Esophagus muscularis mucosa (tissue), 4 donors: ENCODE measurements at regions not wholly inside any gene's neighbourhood (a gene's known extent, or its start where the extent isn't known, plus 50 kb on each side); places are given as distances from the start of the nearest gene placed in this dataset.

Experiments used
- DNase-seq: peaks from one replicate; pipeline ENCODE4 v3.0.0-alpha.2; 2017; ENCODE audit errors: extremely low spot score
- H3K27ac ChIP-seq, 4 donors: fragments of 200-600 bp; sonication (generic); replicated peaks in 1 of 4; 1 replicate in 3 of 4; 2 replicates in 1 of 4; pipeline ENCODE4 v1.5.1; 2016 to 2019; ENCODE audit warnings: mild to moderate bottlenecking in 1 of 4
- H3K27me3 ChIP-seq, 4 donors: fragments of 200-600 bp; sonication (generic); one replicate each; pipeline versions ENCODE4 v1.5.1 to v1.6.0; 2016 to 2019
- H3K36me3 ChIP-seq, 4 donors: fragments of 200-600 bp; sonication (generic); one replicate each; pipeline ENCODE4 v1.5.1; 2016 to 2019
- H3K4me1 ChIP-seq, 4 donors: fragments of 200-600 bp; sonication (generic); one replicate each; pipeline ENCODE4 v1.5.1; 2016 to 2019
- H3K4me3 ChIP-seq, 4 donors: fragments of 200-600 bp; sonication (generic); 1 replicate in 2 of 4; 2 replicates in 2 of 4; pipeline ENCODE4 v1.5.1; 2016 to 2019; ENCODE audit warnings: mild to moderate bottlenecking in 4 of 4, moderate library complexity in 1 of 4
- H3K9me3 ChIP-seq, 4 donors: fragments of 200-600 bp; sonication (generic); 1 replicate in 3 of 4; 2 replicates in 1 of 4; pipeline ENCODE4 v1.5.1; 2016 to 2019
- CTCF ChIP-seq, 3 experiments: fragments of 200-600 bp in 2 of 3; fragments of 450-650 bp in 1 of 3; sonication (generic) in 2 of 3; IDR thresholded peaks; one replicate each; pipeline ENCODE4 v1.5.1; 2017 to 2019; ENCODE audit warnings: antibody characterized with exemption in 3 of 3, mild to moderate bottlenecking in 2 of 3, moderate library complexity in 1 of 3
- EP300 ChIP-seq: sonication (generic); formaldehyde crosslinking; IDR thresholded peaks from one replicate; pipeline ENCODE4 v1.6.1; 2017; ENCODE audit warnings: antibody characterized with exemption
- POLR2A ChIP-seq: fragments of 450-650 bp; IDR thresholded peaks from one replicate; pipeline ENCODE4 v1.6.1; 2017; ENCODE audit warnings: antibody characterized with exemption, moderate library complexity, mild to moderate bottlenecking, low read depth
- POLR2AphosphoS5 ChIP-seq, 2 donors: sonication (generic); formaldehyde crosslinking; IDR thresholded peaks; one replicate each; pipeline ENCODE4 v1.6.1; 2017; ENCODE audit warnings: antibody characterized with exemption in 2 of 2
- WGBS: methylation state at CpG from one replicate; pipeline ENCODE4 v1.1.5; 2018; 5-methylcytosine and 5-hydroxymethylcytosine counted together
- intact Hi-C: fragments of 100-400 bp; cut with DNase I; formaldehyde crosslinking; loops from one replicate; pipeline ENCODE4 v1.15.1; 2023

DNA sequence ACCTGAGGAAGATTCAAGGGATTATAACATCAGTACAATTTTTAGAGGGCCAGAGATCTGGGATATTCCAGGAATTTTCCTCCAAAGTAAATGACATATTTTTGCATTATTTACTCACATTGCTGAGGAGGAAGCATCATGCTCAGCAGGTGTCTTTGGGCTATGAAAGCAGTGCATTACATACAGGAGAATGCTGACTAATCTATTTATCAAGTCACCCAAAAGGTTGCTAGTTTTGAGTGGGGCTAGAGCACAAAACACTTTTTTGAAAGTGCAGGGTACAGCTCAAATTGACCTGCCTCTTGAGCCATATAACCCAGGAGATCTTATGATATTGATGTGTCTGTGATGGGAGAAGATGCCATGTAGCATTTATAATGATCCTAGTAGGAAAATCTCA, 603.1 kb downstream of the POM121L12 start:
- intact Hi-C loops, result no loop called here
- no peak overlapping the region for H3K4me3 ChIP-seq
- H3K9me3 ChIP-seq, result peaks cover 0 to 10% (median 4%) of the 10 kb centered on the region in 4 donors
- H3K36me3 ChIP-seq, result no peaks in the 10 kb centered on the region
- TF ChIP-seq CTCF (IDR thresholded peaks at IDR 0.05) (no peak), EP300 (no peak), POLR2AphosphoS5 (IDR thresholded peaks at IDR 0.05) (no peak), POLR2A (no peak)
- no peak for DNase-seq
- no peak overlapping the region for H3K27ac ChIP-seq
- no peaks in the 10 kb centered on the region for H3K4me1 ChIP-seq
- no peaks in the 10 kb centered on the region for H3K27me3 ChIP-seq

GRCh38 chr7:53641091-53641490, 605.7 kb downstream of the POM121L12 start:
- TF ChIP-seq CTCF (IDR thresholded peaks at IDR 0.05) (no peak), POLR2A (no peak), POLR2AphosphoS5 (IDR thresholded peaks at IDR 0.05) (no peak), EP300 (no peak)
- Histone ChIP-seq H3K27me3 (no peaks in the 10 kb centered on the region), H3K27ac (no peak overlapping the region), H3K36me3 (no peaks in the 10 kb centered on the region), H3K9me3 (peaks cover 0 to 9% (median 4%) of the 10 kb centered on the region in 4 donors), H3K4me3 (no peak overlapping the region), H3K4me1 (no peaks in the 10 kb centered on the region)
- DNase-seq, result no peak
- intact Hi-C loops, result no loop called here

GRCh38 chr7:53642361-53642760, 606.9 kb downstream of the POM121L12 start:
- no peaks in the 10 kb centered on the region for H3K4me1 ChIP-seq
- TF ChIP-seq EP300, result no peak
- TF ChIP-seq POLR2AphosphoS5 (IDR thresholded peaks at IDR 0.05), result no peak
- TF ChIP-seq CTCF (IDR thresholded peaks at IDR 0.05), result no peak
- TF ChIP-seq POLR2A, result no peak
- intact Hi-C loops, result no loop called here
- no peaks in the 10 kb centered on the region for H3K27me3 ChIP-seq
- H3K36me3 ChIP-seq, result no peaks in the 10 kb centered on the region
- no peak overlapping the region for H3K4me3 ChIP-seq
- DNase-seq, result no peak
- no peaks in the 10 kb centered on the region for H3K9me3 ChIP-seq
- WGBS, result 80% methylated on average over 4 of the region's 4 CpGs
- no peak overlapping the region for H3K27ac ChIP-seq

- TF ChIP-seq POLR2A, result no peak
- TF ChIP-seq POLR2AphosphoS5 (IDR thresholded peaks at IDR 0.05), result no peak
- no peak for TF ChIP-seq CTCF (IDR thresholded peaks at IDR 0.05)
- TF ChIP-seq EP300, result no peak
Measured at GRCh38 chr7:53642866-53643265, 607.4 kb downstream of the POM121L12 start.

GRCh38 chr7:53656881-53657280, 621.4 kb downstream of the POM121L12 start:
- no peak overlapping the region for H3K4me3 ChIP-seq
- no peaks in the 10 kb centered on the region for H3K36me3 ChIP-seq
- no peak overlapping the region for H3K27ac ChIP-seq
- no peak for DNase-seq
- peaks cover 0 to 5% (median 0%) of the 10 kb centered on the region in 4 donors for H3K9me3 ChIP-seq
- H3K27me3 ChIP-seq, result no peaks in the 10 kb centered on the region
- TF ChIP-seq POLR2AphosphoS5 (IDR thresholded peaks at IDR 0.05), result no peak
- TF ChIP-seq CTCF (IDR thresholded peaks at IDR 0.05), result no peak
- no peak for TF ChIP-seq EP300
- TF ChIP-seq POLR2A, result no peak
- intact Hi-C loops, result no loop called here
- no peaks in the 10 kb centered on the region for H3K4me1 ChIP-seq
- 73% methylated on average over 1 of the region's 1 CpG for WGBS

More at GRCh38 chr7:53642866-53643265, 607.4 kb downstream of the POM121L12 start:
- Histone ChIP-seq H3K36me3 (no peaks in the 10 kb centered on the region), H3K4me3 (no peak overlapping the region), H3K9me3 (no peaks in the 10 kb centered on the region), H3K27me3 (no peaks in the 10 kb centered on the region), H3K4me1 (no peaks in the 10 kb centered on the region), H3K27ac (no peak overlapping the region)
- 75% methylated on average over 2 of the region's 2 CpGs for WGBS
- no peak for DNase-seq
- intact Hi-C loops, result no loop called here
